ENCODE measurements at regions not wholly inside any gene's neighbourhood (a gene's known extent, or its start where the extent isn't known, plus 50 kb on each side); places are given as distances from the start of the nearest gene placed in this dataset.

DNA sequence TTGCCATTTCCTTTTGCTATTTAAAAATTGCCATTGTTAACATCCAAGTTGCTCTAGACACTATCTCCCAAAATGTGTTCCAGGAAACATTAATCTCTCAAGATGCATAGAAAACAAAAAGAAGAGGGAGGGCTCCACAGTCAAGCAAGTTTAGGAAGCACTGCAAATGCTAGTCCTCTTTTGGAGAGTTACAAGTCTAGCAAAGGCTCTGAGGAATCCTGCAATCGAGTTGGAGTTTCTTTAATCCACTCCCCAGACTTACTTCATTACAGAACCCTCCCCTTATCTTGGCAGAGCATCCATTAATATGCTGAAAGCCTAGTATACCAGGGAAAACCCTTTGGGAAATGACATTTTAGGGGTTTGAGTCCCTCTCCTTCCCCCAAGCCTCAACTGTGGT is 147.9 kb downstream of the SYF2 start:
- no peak for TF ChIP-seq BHLHE40 (IDR thresholded peaks at IDR 0.05; ENCODE audit: low read depth, low read length)
- no peak for TF ChIP-seq POLR2A (IDR thresholded peaks at IDR 0.05; ENCODE audit: low read depth, low read length)
- TF ChIP-seq, protein P1, sequence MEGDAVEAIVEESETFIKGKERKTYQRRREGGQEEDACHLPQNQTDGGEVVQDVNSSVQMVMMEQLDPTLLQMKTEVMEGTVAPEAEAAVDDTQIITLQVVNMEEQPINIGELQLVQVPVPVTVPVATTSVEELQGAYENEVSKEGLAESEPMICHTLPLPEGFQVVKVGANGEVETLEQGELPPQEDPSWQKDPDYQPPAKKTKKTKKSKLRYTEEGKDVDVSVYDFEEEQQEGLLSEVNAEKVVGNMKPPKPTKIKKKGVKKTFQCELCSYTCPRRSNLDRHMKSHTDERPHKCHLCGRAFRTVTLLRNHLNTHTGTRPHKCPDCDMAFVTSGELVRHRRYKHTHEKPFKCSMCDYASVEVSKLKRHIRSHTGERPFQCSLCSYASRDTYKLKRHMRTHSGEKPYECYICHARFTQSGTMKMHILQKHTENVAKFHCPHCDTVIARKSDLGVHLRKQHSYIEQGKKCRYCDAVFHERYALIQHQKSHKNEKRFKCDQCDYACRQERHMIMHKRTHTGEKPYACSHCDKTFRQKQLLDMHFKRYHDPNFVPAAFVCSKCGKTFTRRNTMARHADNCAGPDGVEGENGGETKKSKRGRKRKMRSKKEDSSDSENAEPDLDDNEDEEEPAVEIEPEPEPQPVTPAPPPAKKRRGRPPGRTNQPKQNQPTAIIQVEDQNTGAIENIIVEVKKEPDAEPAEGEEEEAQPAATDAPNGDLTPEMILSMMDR (conservative IDR thresholded peaks at IDR 0.05; ENCODE audit: low read depth, low read length): no peak
- TF ChIP-seq FOS (IDR thresholded peaks at IDR 0.05; ENCODE audit: low read depth, low read length): no peak
- no peak for TF ChIP-seq MAFK (IDR thresholded peaks at IDR 0.05; ENCODE audit: low read depth, low read length)
- no peak for TF ChIP-seq CEBPB (IDR thresholded peaks at IDR 0.05; ENCODE audit: low read depth, low read length)
- TF ChIP-seq, protein P2, sequence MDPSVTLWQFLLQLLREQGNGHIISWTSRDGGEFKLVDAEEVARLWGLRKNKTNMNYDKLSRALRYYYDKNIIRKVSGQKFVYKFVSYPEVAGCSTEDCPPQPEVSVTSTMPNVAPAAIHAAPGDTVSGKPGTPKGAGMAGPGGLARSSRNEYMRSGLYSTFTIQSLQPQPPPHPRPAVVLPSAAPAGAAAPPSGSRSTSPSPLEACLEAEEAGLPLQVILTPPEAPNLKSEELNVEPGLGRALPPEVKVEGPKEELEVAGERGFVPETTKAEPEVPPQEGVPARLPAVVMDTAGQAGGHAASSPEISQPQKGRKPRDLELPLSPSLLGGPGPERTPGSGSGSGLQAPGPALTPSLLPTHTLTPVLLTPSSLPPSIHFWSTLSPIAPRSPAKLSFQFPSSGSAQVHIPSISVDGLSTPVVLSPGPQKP (IDR thresholded peaks at IDR 0.05; ENCODE audit: borderline replicate concordance, low read depth, low read length): no peak
- TF ChIP-seq, protein P3, sequence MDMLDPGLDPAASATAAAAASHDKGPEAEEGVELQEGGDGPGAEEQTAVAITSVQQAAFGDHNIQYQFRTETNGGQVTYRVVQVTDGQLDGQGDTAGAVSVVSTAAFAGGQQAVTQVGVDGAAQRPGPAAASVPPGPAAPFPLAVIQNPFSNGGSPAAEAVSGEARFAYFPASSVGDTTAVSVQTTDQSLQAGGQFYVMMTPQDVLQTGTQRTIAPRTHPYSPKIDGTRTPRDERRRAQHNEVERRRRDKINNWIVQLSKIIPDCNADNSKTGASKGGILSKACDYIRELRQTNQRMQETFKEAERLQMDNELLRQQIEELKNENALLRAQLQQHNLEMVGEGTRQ (IDR thresholded peaks at IDR 0.05; ENCODE audit: low read depth, low read length): no peak
- TF ChIP-seq CHD1 (IDR thresholded peaks at IDR 0.05; ENCODE audit: low read depth, low read length): no peak
- no peak for TF ChIP-seq SMC3 (IDR thresholded peaks at IDR 0.05; ENCODE audit: low read depth, low read length)
- no peak for TF ChIP-seq RAD21 (IDR thresholded peaks at IDR 0.05; ENCODE audit: low read length)
- TF ChIP-seq RCOR1 (IDR thresholded peaks at IDR 0.05; ENCODE audit: insufficient replicate concordance, low read length): no peak
- no peak for TF ChIP-seq NFE2L2 (IDR thresholded peaks at IDR 0.05; ENCODE audit: low read depth, low read length)
- TF ChIP-seq MXI1 (IDR thresholded peaks at IDR 0.05; ENCODE audit: borderline replicate concordance, low read depth, low read length): no peak

All from IMR-90 (cell line).